ENCODE measurements at regions not wholly inside any gene's neighbourhood (a gene's known extent, or its start where the extent isn't known, plus 50 kb on each side); places are given as distances from the start of the nearest gene placed in this dataset.

GRCh38 chr2:185687967-185688366 lies 50.6 kb upstream of the FSIP2 start:
- TF ChIP-seq CTCF (IDR thresholded peaks at IDR 0.05) (no peak), POLR2A (IDR thresholded peaks at IDR 0.05) (no peak)

All from esophagus squamous epithelium (tissue), 4 donors.